Tibial nerve (tissue), 4 donors: ENCODE measurements at regions not wholly inside any gene's neighbourhood (a gene's known extent, or its start where the extent isn't known, plus 50 kb on each side); places are given as distances from the start of the nearest gene placed in this dataset.
"Not testable (repeated sequence)": the region's sequence is repeated elsewhere in the genome, so short reads cannot be mapped to it uniquely, and the experiment has no call there.

Source experiments
- EP300 ChIP-seq, 2 donors: sonication (generic); formaldehyde crosslinking; IDR thresholded peaks; one replicate each; pipeline ENCODE4 v1.6.1; 2017; ENCODE audit warnings: antibody characterized with exemption in 2 of 2, mild to moderate bottlenecking in 1 of 2
- TF ChIP-seq, protein P1 (sequence below), 5 experiments: fragments of 200-600 bp in 3 of 5; fragments of 450-650 bp in 2 of 5; sonication (generic) in 3 of 5; IDR thresholded peaks; one replicate each; pipeline ENCODE4 v1.5.1; 2016 to 2019; ENCODE audit warnings: antibody characterized with exemption in 5 of 5, mild to moderate bottlenecking in 3 of 5, moderate library complexity in 2 of 5

DNA sequence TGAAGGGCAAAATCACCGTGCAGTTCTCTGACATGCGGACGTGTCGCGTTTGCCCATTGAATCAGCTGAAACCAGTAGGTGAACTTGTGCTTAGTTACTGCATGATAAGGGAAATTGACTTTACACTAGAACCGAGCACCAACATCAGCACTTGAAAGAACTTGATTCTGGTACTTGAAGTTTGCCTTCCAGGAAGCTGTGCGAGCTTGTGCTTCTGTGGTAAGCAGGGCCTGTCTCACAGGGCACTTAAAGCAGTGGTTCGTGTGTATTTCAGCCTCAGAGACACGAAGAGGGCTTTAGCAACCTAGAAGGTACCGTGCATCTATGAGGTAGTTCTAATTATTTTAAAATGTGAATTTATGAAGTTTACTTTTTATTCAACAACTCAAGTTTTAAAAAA, 103.0 kb downstream of the GOLGA6L22 start:
- TF ChIP-seq, protein P1, sequence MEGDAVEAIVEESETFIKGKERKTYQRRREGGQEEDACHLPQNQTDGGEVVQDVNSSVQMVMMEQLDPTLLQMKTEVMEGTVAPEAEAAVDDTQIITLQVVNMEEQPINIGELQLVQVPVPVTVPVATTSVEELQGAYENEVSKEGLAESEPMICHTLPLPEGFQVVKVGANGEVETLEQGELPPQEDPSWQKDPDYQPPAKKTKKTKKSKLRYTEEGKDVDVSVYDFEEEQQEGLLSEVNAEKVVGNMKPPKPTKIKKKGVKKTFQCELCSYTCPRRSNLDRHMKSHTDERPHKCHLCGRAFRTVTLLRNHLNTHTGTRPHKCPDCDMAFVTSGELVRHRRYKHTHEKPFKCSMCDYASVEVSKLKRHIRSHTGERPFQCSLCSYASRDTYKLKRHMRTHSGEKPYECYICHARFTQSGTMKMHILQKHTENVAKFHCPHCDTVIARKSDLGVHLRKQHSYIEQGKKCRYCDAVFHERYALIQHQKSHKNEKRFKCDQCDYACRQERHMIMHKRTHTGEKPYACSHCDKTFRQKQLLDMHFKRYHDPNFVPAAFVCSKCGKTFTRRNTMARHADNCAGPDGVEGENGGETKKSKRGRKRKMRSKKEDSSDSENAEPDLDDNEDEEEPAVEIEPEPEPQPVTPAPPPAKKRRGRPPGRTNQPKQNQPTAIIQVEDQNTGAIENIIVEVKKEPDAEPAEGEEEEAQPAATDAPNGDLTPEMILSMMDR (IDR thresholded peaks at IDR 0.05) = not testable (repeated sequence)
- not testable (repeated sequence) for TF ChIP-seq EP300 (IDR thresholded peaks at IDR 0.05)
